GM10266 (cell line): ENCODE measurements at regions not wholly inside any gene's neighbourhood (a gene's known extent, or its start where the extent isn't known, plus 50 kb on each side); places are given as distances from the start of the nearest gene placed in this dataset.

Source experiments
- DNase-seq: peaks from one replicate; pipeline ENCODE4 v3.0.0; 2012; ENCODE audit errors: extremely low spot score
- CTCF ChIP-seq: IDR thresholded peaks from 2 replicates; pipeline ENCODE4 v1.5.1; 2012; ENCODE audit warnings: mild to moderate bottlenecking, low read depth; ENCODE audit not compliant: control insufficient read depth, insufficient read depth; ENCODE audit errors: missing control alignments

DNA sequence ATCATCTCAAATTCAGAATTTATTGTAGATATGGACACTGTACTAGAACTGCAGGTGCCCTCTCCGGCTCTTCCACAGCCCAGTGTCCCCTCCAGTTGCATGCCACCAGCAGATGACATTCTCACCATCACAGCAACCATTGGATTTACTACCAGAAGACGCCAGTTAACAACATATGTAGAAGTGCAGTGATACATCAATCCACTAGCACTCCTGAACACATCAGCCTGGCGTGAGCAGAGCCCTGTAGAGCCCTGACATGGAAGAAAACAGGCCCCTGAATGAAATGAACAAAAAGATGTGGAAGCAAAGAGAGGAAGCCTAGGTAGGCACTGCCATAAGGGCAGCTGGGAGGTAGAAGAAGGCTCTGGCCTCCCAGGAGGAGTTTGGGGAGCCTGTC lies 73.1 kb upstream of the GALNT2 start:
- no peak for DNase-seq
- no peak for TF ChIP-seq CTCF

GRCh38 chr1:229999004-229999670 lies 67.9 kb upstream of the GALNT2 start:
- DNase-seq: no peak
- no peak for TF ChIP-seq CTCF

DNA sequence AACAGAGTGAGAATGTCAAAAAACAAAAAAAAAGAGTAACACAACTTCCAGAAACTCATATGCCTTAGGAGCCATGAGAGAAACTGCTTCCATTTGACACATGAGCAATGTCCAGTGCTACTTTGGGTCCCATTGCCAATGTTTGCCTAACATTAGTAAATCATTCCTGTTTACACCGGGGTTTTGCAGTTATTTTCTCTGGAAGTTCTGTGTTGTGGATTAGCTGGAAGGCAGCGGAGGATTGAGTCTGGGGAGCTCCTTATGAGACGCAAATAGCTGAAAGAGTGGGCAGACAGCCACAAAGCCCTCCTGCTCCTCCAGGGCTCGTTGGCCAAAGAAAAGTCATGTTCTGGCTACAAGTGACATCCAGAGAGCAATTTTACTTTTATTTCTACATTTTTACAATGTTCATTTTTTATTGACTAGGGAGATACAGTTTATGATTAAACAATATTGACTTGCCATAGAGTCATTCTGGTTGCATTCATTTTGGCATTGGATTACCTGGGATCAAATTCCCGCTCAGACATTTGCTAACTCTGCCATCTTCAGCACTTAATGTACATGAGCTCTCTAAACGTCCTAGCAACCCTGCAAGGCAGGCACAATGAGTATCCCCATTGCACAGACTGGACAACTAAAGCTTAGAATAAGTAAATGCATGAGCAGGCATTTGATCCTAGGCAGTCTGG lies 66.4 kb upstream of the GALNT2 start:
- DNase-seq: no peak
- no peak for TF ChIP-seq CTCF

DNA sequence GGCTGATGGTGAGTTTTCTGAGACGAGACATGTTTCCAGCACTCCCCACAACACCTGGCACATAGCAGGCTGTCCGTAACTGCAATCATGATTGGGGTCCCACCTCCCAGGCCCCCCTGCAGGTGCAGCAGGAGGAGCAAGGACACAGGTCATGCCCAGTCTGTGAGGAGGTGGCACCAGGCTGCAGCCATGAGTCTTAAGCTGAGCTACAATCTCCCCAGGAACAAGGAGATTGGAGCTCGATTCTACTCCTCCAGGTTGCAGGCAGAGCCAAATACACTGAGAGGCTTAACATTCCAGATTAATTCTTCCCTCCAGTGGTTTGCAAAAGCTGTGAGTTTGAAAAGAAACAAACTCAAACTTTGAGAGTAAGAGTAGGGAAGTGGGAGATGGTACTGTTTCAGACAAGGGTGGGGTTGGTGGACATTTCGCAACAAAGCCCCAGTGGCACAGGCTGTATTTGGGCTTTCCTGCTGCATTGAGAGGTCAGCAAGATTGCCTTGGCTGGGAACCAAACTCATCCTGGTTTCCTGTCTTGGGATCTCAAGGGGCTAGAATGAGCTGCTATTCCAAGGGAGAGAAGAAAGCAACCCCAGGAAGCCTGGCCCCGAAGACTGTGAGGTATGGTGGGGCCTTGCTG lies 64.8 kb upstream of the GALNT2 start:
- DNase-seq: no peak
- TF ChIP-seq CTCF: no peak

DNA sequence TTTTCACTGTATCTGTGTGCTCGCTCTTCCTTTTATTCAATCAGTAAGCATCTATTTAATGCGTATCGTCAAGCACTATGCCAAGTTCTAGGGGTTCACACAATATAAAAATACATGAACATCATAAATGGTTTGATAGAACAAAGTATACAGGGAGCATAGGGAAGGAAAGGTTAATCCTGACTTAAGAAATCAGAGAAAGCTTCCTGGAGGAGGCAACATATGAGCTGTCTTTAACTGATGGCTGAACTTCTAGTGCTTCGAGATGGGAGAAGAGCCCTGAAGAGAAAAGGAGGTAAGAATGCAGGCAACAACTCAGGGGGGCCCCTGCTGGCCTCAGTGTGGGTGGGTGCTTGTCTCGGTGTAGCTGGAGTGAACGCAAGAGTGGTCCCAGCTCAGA lies 63.6 kb upstream of the GALNT2 start:
- no peak for TF ChIP-seq CTCF
- no peak for DNase-seq

DNA sequence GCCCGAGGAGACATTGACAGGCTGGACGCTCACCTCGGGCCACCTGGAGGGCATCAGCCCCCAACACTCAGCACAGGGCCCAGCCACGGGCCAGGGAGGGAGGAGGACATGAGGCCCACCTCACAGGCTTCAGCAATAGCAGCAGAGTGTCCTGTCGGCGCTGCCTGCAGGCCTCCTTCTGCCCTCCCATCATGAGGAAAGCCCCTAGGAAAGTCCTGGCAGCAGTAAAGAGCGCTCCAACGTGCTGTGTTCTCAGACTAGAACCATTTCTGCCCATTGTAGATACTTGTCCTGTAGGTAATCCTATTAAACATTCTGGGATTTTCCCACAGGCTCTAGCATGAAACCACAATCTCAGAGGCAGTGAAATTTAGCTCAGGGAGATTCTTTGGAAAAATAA lies 62.0 kb upstream of the GALNT2 start:
- peak; percentile 27 for DNase-seq
- TF ChIP-seq CTCF: no peak

DNA sequence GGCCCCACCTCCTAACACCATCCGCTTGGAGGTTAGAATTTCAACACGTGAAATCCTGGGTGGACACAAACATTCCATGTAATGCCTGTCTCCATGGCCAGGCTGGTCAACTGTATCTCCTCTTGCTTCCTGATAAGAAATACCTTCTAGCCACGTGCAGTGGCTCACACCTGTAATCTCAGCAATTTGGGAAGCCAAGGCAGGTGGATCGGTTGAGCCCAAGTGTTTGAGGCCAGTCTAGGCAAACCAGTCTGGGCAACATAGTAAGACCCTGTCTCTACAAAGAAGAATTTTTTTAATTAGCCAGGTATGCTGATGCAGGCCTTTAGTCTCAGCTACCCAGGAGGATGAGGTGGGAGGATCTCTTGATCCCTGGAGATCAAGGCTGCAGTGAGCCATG lies 58.3 kb upstream of the GALNT2 start:
- TF ChIP-seq CTCF: no peak
- DNase-seq: no peak
